Peyer's patch (tissue), 4 donors: ENCODE measurements at regions not wholly inside any gene's neighbourhood (a gene's known extent, or its start where the extent isn't known, plus 50 kb on each side); places are given as distances from the start of the nearest gene placed in this dataset.
"Not testable (repeated sequence)": the region's sequence is repeated elsewhere in the genome, so short reads cannot be mapped to it uniquely, and the experiment has no call there.

Source experiments
- CTCF ChIP-seq, 6 experiments: fragments of 450-650 bp in 4 of 6; fragments of 200-600 bp in 2 of 6; sonication (generic) in 1 of 6; IDR thresholded peaks; one replicate each; pipeline ENCODE4 v1.5.1; 2017 to 2019; ENCODE audit warnings: antibody characterized with exemption in 6 of 6, mild to moderate bottlenecking in 3 of 6, moderate library complexity in 1 of 6
- POLR2A ChIP-seq, 2 donors: fragments of 450-650 bp; IDR thresholded peaks; one replicate each; pipeline ENCODE4 v1.5.1; 2017; ENCODE audit warnings: antibody characterized with exemption in 2 of 2, mild to moderate bottlenecking in 2 of 2, moderate library complexity in 2 of 2

- not testable (repeated sequence) for TF ChIP-seq CTCF, POLR2A (IDR thresholded peaks at IDR 0.05)
Measured at GRCh38 chr10:87433836-87434235, 70.9 kb upstream of the MINPP1 start.
